ENCODE measurements at regions not wholly inside any gene's neighbourhood (a gene's known extent, or its start where the extent isn't known, plus 50 kb on each side); places are given as distances from the start of the nearest gene placed in this dataset.

- Histone ChIP-seq H3K4me3 (no peak overlapping the region), H3K4me1 (no peaks in the 10 kb centered on the region), H3K9me3 (no peaks in the 10 kb centered on the region), H3K36me3 (no peaks in the 10 kb centered on the region), H3K27ac (no peak overlapping the region), H3K27me3 (no peaks in the 10 kb centered on the region)
- DNase-seq (ENCODE audit: low spot score in 2 of 2), result no peak
- 23% methylated on average over 2 of the region's 2 CpGs for whole genome bisulfite sequencing
- TF ChIP-seq EP300 (IDR thresholded peaks at IDR 0.05), result no peak
- no peak for TF ChIP-seq POLR2AphosphoS5 (IDR thresholded peaks at IDR 0.05)
- no peak for TF ChIP-seq POLR2A (IDR thresholded peaks at IDR 0.05)
- no peak for TF ChIP-seq CTCF (IDR thresholded peaks at IDR 0.05)
Measured at GRCh38 chr18:39863916-39864315, 2091.1 kb upstream of the PIK3C3 start.

GRCh38 chr18:39862341-39862740 is 2092.7 kb upstream of the PIK3C3 start:
- Histone ChIP-seq H3K9me3 (no peaks in the 10 kb centered on the region), H3K4me3 (no peak overlapping the region), H3K27me3 (no peaks in the 10 kb centered on the region), H3K4me1 (no peaks in the 10 kb centered on the region), H3K36me3 (no peaks in the 10 kb centered on the region), H3K27ac (no peak overlapping the region)
- TF ChIP-seq CTCF (IDR thresholded peaks at IDR 0.05) (no peak), POLR2AphosphoS5 (IDR thresholded peaks at IDR 0.05) (no peak), EP300 (IDR thresholded peaks at IDR 0.05) (no peak)
- no peak for DNase-seq (ENCODE audit: low spot score in 2 of 2)
- 80% methylated on average over 2 of the region's 2 CpGs for WGBS

- no peak overlapping the region for H3K27ac ChIP-seq
- H3K36me3 ChIP-seq, result no peaks in the 10 kb centered on the region
- no peaks in the 10 kb centered on the region for H3K27me3 ChIP-seq
- H3K4me1 ChIP-seq, result no peaks in the 10 kb centered on the region
- H3K4me3 ChIP-seq, result no peak overlapping the region
- no peak for DNase-seq (ENCODE audit: low spot score in 2 of 2)
- 75% methylated on average over 3 of the region's 3 CpGs for WGBS
- no peak for TF ChIP-seq EP300 (IDR thresholded peaks at IDR 0.05)
- TF ChIP-seq POLR2AphosphoS5 (IDR thresholded peaks at IDR 0.05), result no peak
- TF ChIP-seq POLR2A (IDR thresholded peaks at IDR 0.05), result no peak
- no peaks in the 10 kb centered on the region for H3K9me3 ChIP-seq
Measured at GRCh38 chr18:39854291-39854690, 2100.7 kb upstream of the PIK3C3 start.

GRCh38 chr18:39846265-39846664 is 2108.8 kb upstream of the PIK3C3 start:
- Histone ChIP-seq H3K9me3 (no peaks in the 10 kb centered on the region), H3K27ac (no peak overlapping the region), H3K4me1 (peaks cover 4% of the 10 kb centered on the region), H3K27me3 (peaks cover 3% of the 10 kb centered on the region), H3K4me3 (no peak overlapping the region), H3K36me3 (no peaks in the 10 kb centered on the region)
- WGBS, result 40% methylated on average over 5 of the region's 5 CpGs
- TF ChIP-seq POLR2A (IDR thresholded peaks at IDR 0.05) (no peak), EP300 (IDR thresholded peaks at IDR 0.05) (no peak), CTCF (IDR thresholded peaks at IDR 0.05) (no peak), POLR2AphosphoS5 (IDR thresholded peaks at IDR 0.05) (no peak)
- no peak for DNase-seq (ENCODE audit: low spot score in 2 of 2)

- Histone ChIP-seq H3K4me3 (no peak overlapping the region), H3K4me1 (peaks cover 11% of the 10 kb centered on the region), H3K27me3 (peaks cover 10% of the 10 kb centered on the region), H3K27ac (no peak overlapping the region), H3K9me3 (no peaks in the 10 kb centered on the region), H3K36me3 (no peaks in the 10 kb centered on the region)
- WGBS, result 77% methylated on average over 1 of the region's 1 CpG
- no peak for DNase-seq (ENCODE audit: low spot score in 2 of 2)
- TF ChIP-seq CTCF (IDR thresholded peaks at IDR 0.05) (no peak), EP300 (IDR thresholded peaks at IDR 0.05) (no peak), POLR2AphosphoS5 (IDR thresholded peaks at IDR 0.05) (no peak)
Measured at GRCh38 chr18:39845631-39846030, 2109.4 kb upstream of the PIK3C3 start.

- no peak for TF ChIP-seq EP300 (IDR thresholded peaks at IDR 0.05)
- no peak for TF ChIP-seq POLR2A (IDR thresholded peaks at IDR 0.05)
- TF ChIP-seq CTCF (IDR thresholded peaks at IDR 0.05), result no peak
- no peak for TF ChIP-seq POLR2AphosphoS5 (IDR thresholded peaks at IDR 0.05)
- 78% methylated on average over 2 of the region's 2 CpGs for WGBS
- no peak overlapping the region for H3K4me3 ChIP-seq
Measured at GRCh38 chr18:39845106-39845505, 2109.9 kb upstream of the PIK3C3 start.

More at GRCh38 chr18:39845106-39845505, 2109.9 kb upstream of the PIK3C3 start:
- Histone ChIP-seq H3K4me1 (peaks cover 11% of the 10 kb centered on the region), H3K27me3 (peaks cover 10% of the 10 kb centered on the region), H3K27ac (no peak overlapping the region), H3K36me3 (no peaks in the 10 kb centered on the region), H3K9me3 (no peaks in the 10 kb centered on the region)
- no peak for DNase-seq (ENCODE audit: low spot score in 2 of 2)
